Peyer's patch (tissue), 4 donors: ENCODE measurements at regions not wholly inside any gene's neighbourhood (a gene's known extent, or its start where the extent isn't known, plus 50 kb on each side); places are given as distances from the start of the nearest gene placed in this dataset.

ENCODE experiments used
- CTCF ChIP-seq, 6 experiments: fragments of 450-650 bp in 4 of 6; fragments of 200-600 bp in 2 of 6; sonication (generic) in 1 of 6; IDR thresholded peaks; one replicate each; pipeline ENCODE4 v1.5.1; 2017 to 2019; ENCODE audit warnings: antibody characterized with exemption in 6 of 6, mild to moderate bottlenecking in 3 of 6, moderate library complexity in 1 of 6
- POLR2A ChIP-seq, 2 donors: fragments of 450-650 bp; IDR thresholded peaks; one replicate each; pipeline ENCODE4 v1.5.1; 2017; ENCODE audit warnings: antibody characterized with exemption in 2 of 2, mild to moderate bottlenecking in 2 of 2, moderate library complexity in 2 of 2

GRCh38 chr5:71978216-71978615 is 129.1 kb upstream of the MAP1B start:
- TF ChIP-seq POLR2A (IDR thresholded peaks at IDR 0.05) (no peak), CTCF (IDR thresholded peaks at IDR 0.05) (no peak)
